ENCODE measurements at regions not wholly inside any gene's neighbourhood (a gene's known extent, or its start where the extent isn't known, plus 50 kb on each side); places are given as distances from the start of the nearest gene placed in this dataset.

DNA sequence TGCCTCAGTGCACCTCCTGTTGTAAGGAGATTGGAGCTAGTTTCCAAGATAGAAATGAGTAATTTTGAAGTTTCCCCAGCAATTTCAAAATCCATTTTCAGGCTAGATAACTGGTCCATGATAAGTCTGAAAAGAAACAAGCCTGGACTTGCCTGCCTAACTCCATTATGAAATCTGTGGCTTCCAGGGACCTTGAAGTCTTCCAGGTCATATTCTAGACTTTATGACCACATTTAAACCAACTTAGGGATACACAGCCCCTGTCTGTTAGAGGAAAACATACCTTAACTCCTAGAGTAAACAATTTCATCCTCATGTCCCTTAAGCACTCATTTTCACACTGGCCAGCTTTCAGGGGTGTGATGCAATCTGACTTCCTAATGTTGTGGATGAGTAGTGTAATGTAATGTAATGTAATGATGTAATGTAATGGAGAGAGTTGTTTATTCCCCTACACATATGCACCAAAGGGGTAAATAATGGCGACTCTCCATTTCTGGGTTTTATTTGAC is 96.7 kb upstream of the FAM20A start:
- FAIRE-seq = no peak
- no peak for ATAC-seq

DNA sequence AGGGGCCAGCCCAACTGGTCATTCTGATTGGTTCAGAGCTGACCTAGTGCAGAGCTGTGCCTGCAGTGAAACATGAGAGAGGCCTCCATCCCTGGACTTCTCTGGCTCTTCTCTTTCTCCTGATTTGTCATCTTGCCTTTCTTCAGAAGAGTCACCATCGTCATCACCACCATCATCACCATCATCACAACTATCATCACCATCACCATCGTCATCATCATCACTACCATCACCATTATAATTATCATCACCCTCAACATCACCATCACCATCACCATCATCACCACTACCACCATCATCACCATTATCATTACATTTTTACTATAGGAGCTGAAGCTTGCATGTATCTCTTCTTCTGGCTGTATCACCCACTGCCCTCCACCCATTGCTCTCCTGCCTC is 94.5 kb upstream of the FAM20A start:
- Histone ChIP-seq H3K36me3 (ENCODE audit: control insufficient read depth in 2 of 2, insufficient read depth in 2 of 2, low read length in 1 of 2) (no peaks in the 10 kb centered on the region), H3K27ac (ENCODE audit: control insufficient read depth, insufficient read depth) (no peak overlapping the region), H4K20me1 (ENCODE audit: control insufficient read depth, insufficient read depth) (no peaks in the 10 kb centered on the region), H3K4me2 (ENCODE audit: control insufficient read depth, insufficient read depth) (no peak overlapping the region), H3K27me3 (replicated peaks in 1 of 2; ENCODE audit: control insufficient read depth in 2 of 2, insufficient read depth in 2 of 2, low read length in 1 of 2) (no peaks in the 10 kb centered on the region), H3K4me3 (no peak overlapping the region), H3K4me1 (ENCODE audit: control insufficient read depth, insufficient read depth, low read length) (no peaks in the 10 kb centered on the region), H2AFZ (ENCODE audit: control insufficient read depth, low read depth, low read length) (no peak overlapping the region), H3K79me2 (ENCODE audit: control insufficient read depth, insufficient read depth, low read length) (no peaks in the 10 kb centered on the region), H3K9me3 (replicated peaks; ENCODE audit: control insufficient read depth, insufficient read depth, low read length) (no peaks in the 10 kb centered on the region), H3K9ac (ENCODE audit: control insufficient read depth, insufficient read depth, low read length) (no peak overlapping the region)
- ChIA-PET RAD21 (ENCODE audit: unreplicated experiment) (no interaction called here), SMC1A (ENCODE audit: uncharacterized antibody, unreplicated experiment) (interaction anchor here (0.7 kb wide), 1 partner anchor 124 kb away, joined by 3 read pairs; no protein-coding TSS in a partner anchor), CTCF (no interaction called here), POLR2A (no interaction called here)
- intact Hi-C loops (cut with micrococcal nuclease; ENCODE audit: unreplicated experiment) = no loop called here
- BruUV-seq (replicated peaks) = no TSS peak
- TF ChIP-seq ZNF24 (IDR thresholded peaks at IDR 0.05) (no peak), NFYA (IDR thresholded peaks at IDR 0.05; ENCODE audit: borderline replicate concordance, low read depth, low read length) (no peak), EED (IDR thresholded peaks at IDR 0.05; ENCODE audit: low read depth) (no peak)
- ATAC-seq (no peak), DNase-seq (ENCODE audit: low read depth, low spot score) (no peak), FAIRE-seq (no peak)
- 44% methylated on average over 2 of the region's 2 CpGs for WGBS (ENCODE audit: insufficient coverage, insufficient replicate concordance, low lambda C conversion rate, missing lambda C conversion rate)
- in situ Hi-C loops (cut with MboI) = no loop called here

More for the DNA sequence above, 96.7 kb upstream of the FAM20A start:
- no peaks in the 10 kb centered on the region for H3K27me3 ChIP-seq (replicated peaks in 1 of 2; ENCODE audit: control insufficient read depth in 2 of 2, insufficient read depth in 2 of 2, low read length in 1 of 2)
- H2AFZ ChIP-seq (ENCODE audit: control insufficient read depth, low read depth, low read length) = no peak overlapping the region
- intact Hi-C loops (cut with micrococcal nuclease; ENCODE audit: unreplicated experiment) (no loop called here), in situ Hi-C loops (cut with MboI) (no loop called here)
- RAD21 ChIA-PET (ENCODE audit: unreplicated experiment) = no interaction called here
- WGBS (ENCODE audit: insufficient coverage, insufficient replicate concordance, low lambda C conversion rate, missing lambda C conversion rate) = 0% methylated on average over 1 of the region's 1 CpG
- no peak overlapping the region for H3K9ac ChIP-seq (ENCODE audit: control insufficient read depth, insufficient read depth, low read length)
- no peaks in the 10 kb centered on the region for H3K79me2 ChIP-seq (ENCODE audit: control insufficient read depth, insufficient read depth, low read length)
- H3K27ac ChIP-seq (ENCODE audit: control insufficient read depth, insufficient read depth) = no peak overlapping the region
- BruUV-seq (replicated peaks) = no TSS peak
- TF ChIP-seq KAT2A (conservative IDR thresholded peaks at IDR 0.05; ENCODE audit: control insufficient read depth, low read depth, low read length) (no peak), NFYB (IDR thresholded peaks at IDR 0.05; ENCODE audit: insufficient read depth, low read depth, low read length) (no peak), SMAD5 (IDR thresholded peaks at IDR 0.05; ENCODE audit: low read depth) (no peak), MEF2B (IDR thresholded peaks at IDR 0.05; ENCODE audit: partially characterized antibody, poor library complexity, severe bottlenecking) (no peak)
- POLR2A ChIA-PET = no interaction called here
- H4K20me1 ChIP-seq (ENCODE audit: control insufficient read depth, insufficient read depth) = no peaks in the 10 kb centered on the region
- no peak for DNase-seq (ENCODE audit: low read depth, low spot score)
- H3K4me1 ChIP-seq (ENCODE audit: control insufficient read depth, insufficient read depth, low read length) = no peaks in the 10 kb centered on the region
- no peaks in the 10 kb centered on the region; a peak in 1 of 4 replicates for H3K36me3 ChIP-seq (ENCODE audit: control insufficient read depth in 2 of 2, insufficient read depth in 2 of 2, low read length in 1 of 2)
- no peaks in the 10 kb centered on the region for H3K9me3 ChIP-seq (replicated peaks; ENCODE audit: control insufficient read depth, insufficient read depth, low read length)
- SMC1A ChIA-PET (ENCODE audit: uncharacterized antibody, unreplicated experiment) = no interaction called here
- no peak overlapping the region for H3K4me3 ChIP-seq
- CTCF ChIA-PET = no interaction called here
- no peak overlapping the region for H3K4me2 ChIP-seq (ENCODE audit: control insufficient read depth, insufficient read depth)
